Skin epidermis (tissue), 12 donors: ENCODE measurements at regions not wholly inside any gene's neighbourhood (a gene's known extent, or its start where the extent isn't known, plus 50 kb on each side); places are given as distances from the start of the nearest gene placed in this dataset.
"Not testable (repeated sequence)": the region's sequence is repeated elsewhere in the genome, so short reads cannot be mapped to it uniquely, and the experiment has no call there.

Experiments used
- H3K27ac ChIP-seq, 21 experiments: fragments of 200-600 bp; sonication (generic) in 11 of 21; one replicate each; pipeline ENCODE4 v1.5.0; 2020; ENCODE audit warnings: mild to moderate bottlenecking in 3 of 21, inconsistent platforms in 2 of 21, moderate library complexity in 2 of 21
- H3K4me3 ChIP-seq, 7 experiments: fragments of 200-600 bp; sonication (generic) in 2 of 7; one replicate each; pipeline ENCODE4 v1.5.0; 2020; ENCODE audit warnings: inconsistent platforms in 2 of 7, mild to moderate bottlenecking in 2 of 7, moderate library complexity in 1 of 7

DNA sequence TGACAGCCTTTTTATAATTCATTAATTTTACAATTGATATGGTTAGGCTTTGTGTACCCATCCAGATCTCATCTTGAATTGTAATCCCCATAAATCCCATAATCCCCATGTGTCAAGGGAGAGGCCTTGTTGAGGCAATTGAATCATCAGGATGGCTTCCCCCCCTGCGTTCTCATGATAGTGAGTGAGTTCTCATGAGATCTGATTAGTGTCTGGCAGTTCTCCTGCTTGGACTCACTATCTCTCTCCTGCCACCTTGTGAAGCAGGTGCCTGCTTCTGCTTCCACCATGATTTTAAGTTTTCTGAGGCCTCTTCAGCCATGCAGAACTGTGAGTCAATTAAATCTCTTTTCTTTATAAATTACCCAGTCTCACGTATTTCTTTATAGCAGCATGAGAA, 165.7 kb upstream of the GNAI1 start:
- no peak overlapping the region for H3K27ac ChIP-seq
- H3K4me3 ChIP-seq = no peak overlapping the region

DNA sequence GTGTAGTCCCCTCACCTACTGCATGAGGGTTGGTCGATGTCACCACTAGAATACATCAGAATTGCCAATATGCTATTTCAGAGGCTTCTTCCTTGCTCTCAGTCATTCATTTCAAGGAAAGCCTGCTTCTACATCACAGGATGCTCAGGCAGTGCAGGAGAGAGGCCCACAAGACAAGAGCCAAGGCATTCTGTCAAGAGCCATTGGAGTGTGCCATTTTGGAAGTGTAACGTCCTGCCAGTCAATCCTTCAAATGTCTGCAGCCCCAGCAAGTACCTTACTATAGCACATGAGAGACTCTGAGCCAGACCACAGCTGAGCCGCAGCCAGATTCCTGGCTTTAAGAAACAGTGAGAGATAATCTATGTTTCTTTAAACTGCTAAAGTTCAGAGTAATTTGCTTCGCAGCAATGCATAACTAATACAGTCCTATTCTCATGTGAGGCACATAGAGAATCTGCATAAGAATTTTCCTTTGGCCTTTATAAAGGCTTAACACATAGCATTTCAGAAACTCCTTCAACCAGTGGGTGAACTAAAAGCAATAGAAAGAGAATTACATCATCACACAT, 166.5 kb upstream of the GNAI1 start:
- H3K4me3 ChIP-seq = no peak overlapping the region

DNA sequence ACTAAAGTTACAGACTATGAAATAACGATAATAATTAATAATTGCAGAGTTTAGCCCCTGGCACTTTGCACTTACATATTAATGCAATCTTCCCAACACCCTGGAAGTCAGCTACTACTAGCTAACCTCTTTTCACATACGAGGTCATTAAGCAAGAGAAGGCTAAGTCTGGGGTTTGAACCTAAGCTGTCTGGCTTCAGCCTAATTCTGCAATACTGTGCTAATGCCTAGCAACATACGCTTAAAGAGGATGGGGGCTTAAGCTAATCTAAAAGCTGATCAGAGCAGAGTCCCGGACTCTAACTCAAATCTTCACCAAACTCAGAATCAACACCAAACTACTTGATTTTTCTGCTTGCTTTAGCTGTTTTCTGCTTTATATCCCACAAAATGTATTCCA, 168.7 kb upstream of the GNAI1 start:
- Histone ChIP-seq H3K27ac (no peak overlapping the region), H3K4me3 (no peak overlapping the region)

More for the DNA sequence above, 166.5 kb upstream of the GNAI1 start:
- no peak overlapping the region for H3K27ac ChIP-seq

DNA sequence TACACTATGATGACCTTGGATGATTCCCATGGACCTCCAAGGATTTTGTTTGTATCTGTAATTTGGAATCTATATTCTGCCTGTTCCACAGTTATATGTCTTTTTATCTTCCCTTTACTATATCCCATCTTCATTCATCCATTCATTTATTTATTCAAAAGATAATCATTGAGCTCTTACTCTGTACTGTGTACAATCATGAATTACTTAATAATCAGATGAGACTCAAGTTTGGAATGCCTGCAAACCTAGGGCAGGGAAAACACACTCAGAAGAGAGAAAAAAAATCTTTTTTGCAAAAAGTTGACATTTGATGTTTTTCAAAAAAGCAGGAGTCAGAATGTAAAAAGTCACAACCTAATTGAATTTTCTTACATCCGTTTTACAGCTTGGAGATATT, 170.2 kb upstream of the GNAI1 start:
- no peak overlapping the region for H3K4me3 ChIP-seq
- no peak overlapping the region for H3K27ac ChIP-seq

DNA sequence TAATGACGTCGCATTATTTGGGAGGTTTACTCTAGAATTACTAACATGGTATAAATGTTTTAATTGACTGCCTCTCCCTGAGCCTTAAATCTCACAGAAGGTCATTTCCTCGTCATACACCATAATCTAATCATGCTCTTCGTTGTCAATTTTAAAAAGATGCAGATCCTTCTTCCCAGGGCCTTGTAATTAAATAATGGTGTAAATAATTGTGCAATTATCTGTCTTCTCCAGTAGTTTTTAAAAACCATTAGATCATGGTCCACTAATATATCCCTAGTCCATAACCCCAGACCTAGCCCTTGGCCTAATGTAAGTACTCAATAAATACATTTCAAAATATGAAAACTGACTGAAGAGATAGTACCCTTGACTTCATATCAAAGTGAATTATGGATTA, 181.5 kb upstream of the GNAI1 start:
- Histone ChIP-seq H3K27ac (no peak overlapping the region), H3K4me3 (no peak overlapping the region)

DNA sequence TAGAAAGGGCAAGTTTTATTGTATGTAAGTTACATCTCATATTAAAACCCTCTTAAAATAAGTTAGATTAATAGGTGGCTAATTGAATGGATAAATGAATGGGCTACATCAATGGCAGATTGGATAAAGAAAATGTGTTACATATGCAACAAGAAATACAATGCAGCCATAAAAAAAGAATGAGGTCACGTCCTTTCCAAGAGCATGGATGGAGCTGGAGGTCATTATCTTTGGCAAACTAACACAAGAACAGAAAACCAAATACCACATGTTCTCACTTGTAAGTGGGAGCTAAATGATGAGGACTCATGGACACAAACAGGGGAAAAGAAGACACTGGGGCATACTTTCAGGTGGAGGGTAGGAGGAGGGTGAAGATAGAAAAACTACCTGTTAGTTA, 182.2 kb upstream of the GNAI1 start:
- Histone ChIP-seq H3K27ac (no peak overlapping the region), H3K4me3 (no peak overlapping the region)

DNA sequence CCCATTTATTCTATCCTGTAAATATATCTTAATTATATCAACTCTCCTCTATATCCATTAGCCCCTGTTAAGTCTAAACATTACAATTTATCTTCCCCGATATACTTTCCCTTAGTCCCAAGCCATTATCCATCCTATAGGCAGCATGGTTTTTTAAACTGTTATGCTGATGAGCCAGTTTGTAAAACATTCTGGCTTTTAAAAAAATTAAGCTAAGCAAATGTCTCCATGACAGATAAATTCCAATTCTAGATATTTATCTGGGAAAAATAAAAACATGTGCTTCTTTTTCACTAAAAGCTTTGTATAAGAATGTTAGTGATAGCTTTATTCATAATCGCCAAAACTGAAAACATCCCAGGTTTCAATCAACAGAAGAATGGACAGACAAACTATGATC, 183.2 kb upstream of the GNAI1 start:
- H3K27ac ChIP-seq = no peak overlapping the region
- H3K4me3 ChIP-seq = no peak overlapping the region

DNA sequence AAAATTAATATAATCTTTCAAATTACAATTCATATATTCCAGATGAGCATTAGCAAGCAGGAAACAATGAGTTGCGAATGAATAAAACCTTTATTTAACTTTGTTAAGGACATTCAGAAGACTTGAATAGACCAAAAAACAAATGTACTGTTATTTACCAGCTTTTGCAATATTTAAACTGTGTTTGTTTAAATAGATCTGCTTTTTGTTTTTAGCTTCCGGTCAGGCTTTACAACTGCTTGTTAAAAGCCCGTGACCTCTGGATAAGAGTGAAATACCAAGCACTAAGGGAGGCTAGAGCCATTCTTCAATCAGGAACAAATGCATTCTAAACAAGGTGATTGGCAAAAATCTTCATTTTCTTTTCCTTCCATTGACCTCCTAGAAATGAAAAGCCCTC, 184.9 kb upstream of the GNAI1 start:
- no peak overlapping the region for H3K4me3 ChIP-seq
- H3K27ac ChIP-seq = no peak overlapping the region

DNA sequence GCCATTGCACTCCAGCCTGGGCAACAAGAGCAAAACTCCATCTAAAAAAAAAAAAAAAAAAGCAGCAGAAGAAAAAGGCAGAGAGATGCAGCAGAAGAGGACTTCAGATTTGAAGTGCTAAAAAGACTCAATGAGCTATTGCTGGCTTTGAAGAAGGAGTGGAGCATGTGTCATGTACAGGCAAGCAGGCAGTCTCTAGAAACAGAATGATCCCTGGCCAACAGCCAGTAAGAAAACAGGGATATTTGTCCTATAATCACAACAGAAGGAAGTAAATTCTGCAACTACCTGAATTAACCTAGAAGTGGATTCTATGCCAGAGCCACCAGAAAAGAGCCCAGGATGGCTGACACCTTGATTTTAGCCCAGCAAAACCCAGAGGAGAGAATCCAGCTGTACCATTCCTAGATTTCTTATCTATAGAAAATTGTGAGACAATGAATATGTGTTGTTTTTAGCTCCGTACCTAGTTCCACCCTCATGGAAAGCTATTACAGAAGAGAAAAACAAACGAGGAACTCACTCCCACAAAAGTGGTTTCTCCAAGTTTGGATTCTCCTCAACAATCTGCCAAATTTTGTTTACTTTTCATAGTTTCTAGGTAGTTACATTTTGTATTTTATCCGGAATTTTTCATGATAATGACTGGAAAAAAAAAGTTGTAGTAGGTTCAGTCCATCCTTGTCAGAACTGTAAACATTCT, 198.2 kb upstream of the GNAI1 start:
- Histone ChIP-seq H3K27ac (no peak overlapping the region), H3K4me3 (no peak overlapping the region)

DNA sequence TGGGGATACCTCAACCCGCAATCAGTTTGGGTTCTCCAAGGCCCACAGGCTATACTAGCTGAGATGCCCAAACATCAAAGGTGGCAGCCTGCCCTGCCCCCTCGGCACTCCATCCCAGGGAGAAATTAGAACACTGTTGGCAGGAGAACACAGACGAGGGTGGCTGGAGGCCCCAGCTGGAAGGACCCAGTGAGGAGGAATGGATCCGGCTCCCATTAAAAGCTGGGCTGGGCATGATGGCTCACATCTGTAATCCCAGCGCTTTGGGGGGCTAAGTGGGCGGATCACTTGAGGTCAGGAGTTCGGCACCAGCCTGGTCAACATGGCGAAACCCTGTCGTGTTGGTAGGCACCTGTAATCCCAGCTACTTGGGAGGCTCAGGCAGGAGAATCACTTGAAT, 199.9 kb upstream of the GNAI1 start:
- H3K4me3 ChIP-seq = no peak overlapping the region
- no peak overlapping the region for H3K27ac ChIP-seq

DNA sequence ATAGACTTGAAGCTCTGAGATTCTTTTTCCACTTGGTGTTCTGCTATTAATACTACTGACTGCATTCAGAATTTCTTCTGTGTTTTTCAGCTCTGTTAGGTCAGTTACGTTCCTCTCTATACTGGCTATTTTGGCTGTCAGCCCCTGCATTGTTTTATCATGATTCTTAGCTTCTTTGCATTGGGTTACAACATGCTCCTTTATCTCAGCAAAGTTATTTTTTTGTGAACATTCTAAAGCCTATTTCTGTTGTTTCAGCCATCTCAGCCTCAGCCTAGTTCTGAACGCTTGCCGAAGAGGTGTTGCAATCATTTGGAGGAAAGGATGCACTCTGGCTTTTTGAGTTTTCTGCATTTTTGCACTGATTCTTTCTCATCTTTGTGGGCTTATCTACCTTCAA, 201.5 kb upstream of the GNAI1 start:
- Histone ChIP-seq H3K4me3 (no peak overlapping the region), H3K27ac (no peak overlapping the region)

DNA sequence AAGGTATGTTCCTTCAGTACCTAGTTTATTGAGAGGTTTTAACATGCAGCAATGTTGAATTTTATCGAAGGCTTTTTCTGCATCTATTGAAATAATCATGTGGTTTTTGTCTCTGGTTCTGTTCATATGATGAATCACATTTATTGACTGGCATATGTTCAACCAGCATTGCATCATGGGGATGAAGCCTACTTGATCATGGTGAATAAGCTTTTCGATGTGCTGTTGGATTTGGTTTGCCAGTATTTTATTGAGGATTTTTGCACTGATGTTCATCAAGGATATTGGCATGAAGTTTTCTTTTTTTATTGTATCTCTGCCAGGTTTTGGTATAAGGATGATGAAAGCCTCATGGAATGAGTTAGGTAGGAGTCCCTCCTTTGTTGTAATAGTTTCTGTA, 204.0 kb upstream of the GNAI1 start:
- Histone ChIP-seq H3K27ac (no peak overlapping the region), H3K4me3 (no peak overlapping the region)

DNA sequence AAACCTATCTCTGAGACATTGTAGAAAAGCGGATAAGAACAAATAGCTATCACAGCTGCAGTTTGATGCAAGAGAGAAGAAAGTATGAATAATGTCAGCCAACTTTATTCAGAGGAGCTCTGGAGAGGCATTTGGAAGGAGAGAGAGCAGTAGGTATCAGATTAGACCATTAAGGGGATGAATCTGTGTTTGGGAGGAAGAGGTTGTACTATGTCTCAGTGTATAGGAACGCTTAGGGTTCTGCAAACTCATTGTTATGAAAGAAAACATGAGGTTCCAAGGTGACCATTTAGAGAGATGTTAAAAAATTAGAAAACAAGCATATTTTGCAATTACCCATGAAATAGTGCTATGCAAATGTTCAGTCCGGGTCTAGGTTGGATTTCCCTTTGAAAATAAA, 207.5 kb upstream of the GNAI1 start:
- H3K4me3 ChIP-seq = no peak overlapping the region
- no peak overlapping the region for H3K27ac ChIP-seq

DNA sequence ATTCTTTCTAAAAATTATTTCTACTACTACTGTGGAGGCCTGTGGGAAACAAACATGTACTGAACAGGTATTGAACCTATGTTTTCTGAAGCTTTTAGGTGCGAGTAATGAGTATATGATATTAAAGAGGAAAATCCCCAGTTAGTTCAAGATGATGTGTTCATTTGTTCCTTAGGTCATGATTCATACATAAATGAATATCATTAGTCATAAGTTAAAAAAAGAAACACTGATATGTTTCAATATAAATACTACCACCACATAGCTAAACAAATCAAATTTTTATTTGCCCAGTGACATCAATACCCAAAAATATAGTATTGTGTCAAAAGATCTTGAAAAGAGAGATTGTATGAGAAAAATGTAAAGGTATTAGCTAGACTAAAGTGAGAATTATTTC, 210.7 kb upstream of the GNAI1 start:
- Histone ChIP-seq H3K4me3 (no peak overlapping the region), H3K27ac (no peak overlapping the region)

DNA sequence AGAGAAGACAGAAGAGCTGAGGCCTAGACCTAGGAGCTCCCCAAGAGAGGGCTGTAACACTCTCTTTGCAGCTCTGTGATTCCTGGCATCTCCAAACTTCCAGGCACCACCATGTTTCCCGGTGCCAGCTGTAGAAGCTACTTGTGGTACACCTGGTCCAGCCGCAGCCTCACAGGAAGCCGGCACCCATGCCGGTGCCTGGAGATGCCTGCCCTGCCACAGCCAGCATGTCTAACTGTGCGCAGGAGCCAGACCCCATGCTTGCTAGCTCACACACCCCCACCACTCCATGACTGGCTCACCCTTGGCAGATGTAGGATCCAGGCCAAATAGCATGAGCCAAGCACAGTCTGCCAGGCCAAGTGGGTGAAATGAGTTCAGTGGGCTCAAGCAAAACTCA, 211.7 kb upstream of the GNAI1 start:
- no peak overlapping the region for H3K27ac ChIP-seq
- H3K4me3 ChIP-seq = no peak overlapping the region

DNA sequence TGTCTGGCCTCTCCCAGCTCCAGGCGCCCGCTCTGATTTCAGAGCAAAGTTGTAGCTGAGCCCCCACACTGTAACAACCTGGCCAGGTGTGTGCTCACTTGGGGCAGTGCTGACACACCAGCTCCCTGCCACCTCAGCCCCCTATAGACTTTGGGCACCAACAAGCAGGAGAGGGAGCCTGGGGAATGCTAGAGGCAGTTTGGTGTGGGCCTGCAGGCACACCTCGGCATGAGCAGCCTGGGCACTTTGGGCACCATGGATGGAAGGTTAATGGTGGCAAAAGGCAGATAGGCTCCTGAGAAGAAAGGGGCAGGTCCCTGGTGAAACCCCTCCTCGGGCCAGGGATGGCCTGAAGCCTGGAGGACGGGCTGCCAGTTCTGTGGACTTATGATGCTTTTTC, 212.7 kb upstream of the GNAI1 start:
- no peak overlapping the region for H3K4me3 ChIP-seq
- H3K27ac ChIP-seq = no peak overlapping the region

DNA sequence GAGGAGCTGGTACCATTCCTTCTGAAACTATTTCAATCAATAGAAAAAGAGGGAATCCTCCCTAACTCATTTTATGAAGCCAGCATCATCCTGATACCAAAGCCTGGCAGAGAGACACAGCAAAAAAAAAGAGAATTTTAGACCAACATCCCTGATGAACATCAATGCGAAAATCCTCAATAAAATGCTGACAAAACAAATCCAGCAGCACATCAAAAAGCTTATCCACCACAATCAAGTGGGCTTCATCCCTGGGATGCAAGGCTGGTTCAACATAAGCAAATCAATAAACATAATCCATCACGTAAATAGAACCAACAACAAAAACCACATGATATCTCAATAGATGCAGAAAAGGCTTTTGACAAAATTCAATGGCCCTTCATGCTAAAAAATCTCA, 216.0 kb upstream of the GNAI1 start:
- not testable (repeated sequence) for H3K4me3 ChIP-seq, H3K27ac ChIP-seq

DNA sequence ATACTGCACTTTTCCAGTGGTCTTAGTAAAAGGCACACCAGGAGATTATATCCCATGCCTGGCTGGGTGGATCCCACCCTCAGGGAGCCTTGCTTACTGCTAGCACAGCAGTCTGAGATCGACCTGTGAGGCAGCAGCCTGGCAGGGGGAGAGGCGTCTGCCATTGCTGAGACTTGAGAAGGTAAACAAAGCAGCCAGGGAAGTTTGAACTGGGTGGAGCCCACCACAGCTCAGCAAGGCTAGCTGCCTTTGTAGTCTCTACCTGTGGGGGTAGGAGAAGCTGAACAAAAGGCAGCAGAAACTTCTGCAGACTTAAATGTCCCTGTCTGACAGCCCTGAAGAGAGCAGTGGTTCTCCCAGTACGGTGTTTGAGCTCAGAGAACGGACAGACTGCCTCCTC, 219.3 kb upstream of the GNAI1 start:
- H3K4me3 ChIP-seq = not testable (repeated sequence)

DNA sequence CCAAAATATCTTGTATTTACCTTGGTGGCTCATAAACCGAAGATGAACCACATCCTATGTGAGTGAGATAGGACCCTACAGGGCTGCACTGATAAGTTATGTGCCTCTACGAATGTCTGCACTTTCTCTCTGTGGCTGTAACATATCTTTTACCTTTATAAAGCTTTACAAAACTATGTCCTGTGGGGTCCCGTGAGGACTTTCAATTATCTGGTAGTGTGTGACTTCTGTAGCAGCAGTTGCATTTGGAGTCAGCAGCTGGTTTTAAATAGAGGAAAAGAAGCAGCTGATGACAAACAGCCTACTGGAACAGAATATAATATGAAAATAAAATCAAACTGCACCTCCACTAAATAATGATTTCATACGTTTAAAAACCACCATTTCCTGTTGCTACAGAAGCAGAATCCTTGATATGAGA, 222.4 kb upstream of the GNAI1 start:
- Histone ChIP-seq H3K4me3 (no peak overlapping the region), H3K27ac (no peak overlapping the region)

More for the DNA sequence above, 219.3 kb upstream of the GNAI1 start:
- H3K27ac ChIP-seq = not testable (repeated sequence)

DNA sequence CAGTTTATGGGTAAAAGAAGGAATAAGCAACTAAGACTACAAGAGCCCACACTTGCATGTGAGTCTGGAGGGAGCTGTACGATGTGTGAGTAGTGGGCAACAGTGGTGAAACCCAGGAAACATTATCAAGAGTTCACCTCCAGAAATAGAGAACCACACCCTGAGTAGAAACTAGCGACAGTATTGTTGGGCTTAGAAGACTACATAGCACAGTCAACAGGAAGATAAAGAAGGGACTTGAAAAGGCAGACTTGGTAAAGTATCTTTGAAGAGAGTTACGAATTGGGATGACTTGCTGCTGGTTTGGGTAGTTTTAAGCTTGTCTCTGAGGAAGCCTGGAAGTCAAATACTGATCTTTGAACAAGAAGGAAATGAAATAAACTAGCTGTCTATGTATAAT, 223.2 kb upstream of the GNAI1 start:
- Histone ChIP-seq H3K27ac (no peak overlapping the region), H3K4me3 (no peak overlapping the region)

DNA sequence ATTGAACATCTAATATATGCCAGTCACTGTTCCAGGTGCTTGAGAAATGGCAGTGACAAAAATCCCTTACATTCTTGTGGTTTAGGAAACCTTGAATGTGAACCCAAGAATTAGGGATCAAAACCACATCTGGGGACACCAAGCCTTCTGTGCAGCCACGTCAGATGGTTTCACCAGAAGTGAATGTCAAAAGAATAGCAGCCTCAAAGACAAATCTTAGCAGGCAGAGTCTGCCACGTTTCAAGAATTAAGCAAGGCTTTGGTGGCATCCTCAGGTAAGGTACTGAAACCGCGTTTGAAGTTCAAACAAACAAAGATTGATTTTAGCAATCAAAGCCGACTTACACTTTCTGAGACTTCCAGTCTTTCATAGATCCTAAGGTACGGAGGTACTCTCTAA, 225.5 kb upstream of the GNAI1 start:
- H3K27ac ChIP-seq = no peak overlapping the region
- no peak overlapping the region for H3K4me3 ChIP-seq

DNA sequence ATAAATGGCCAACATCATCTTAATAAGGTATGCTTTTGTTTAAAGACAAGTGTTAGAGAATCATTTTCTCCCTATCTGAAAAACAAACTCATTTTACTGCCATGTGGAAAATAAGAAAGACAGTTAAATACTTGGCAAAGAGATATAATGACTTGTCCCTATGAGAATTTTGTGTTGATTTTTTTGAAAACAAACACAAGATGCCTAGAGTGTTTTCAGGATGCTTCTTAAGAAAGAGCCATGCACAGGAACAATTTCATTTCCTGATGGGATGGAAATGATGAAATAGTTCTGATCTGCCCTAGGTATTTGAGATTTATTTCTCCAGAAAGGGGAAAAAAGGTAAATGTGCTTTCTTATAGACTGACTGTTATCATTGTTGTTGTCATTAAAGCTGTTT, 237.5 kb upstream of the GNAI1 start:
- H3K27ac ChIP-seq = no peak overlapping the region
- no peak overlapping the region for H3K4me3 ChIP-seq
